HepG2 (cell line): ENCODE measurements at regions not wholly inside any gene's neighbourhood (a gene's known extent, or its start where the extent isn't known, plus 50 kb on each side); places are given as distances from the start of the nearest gene placed in this dataset.

Experiments used
- ATF7 ChIP-seq, 2 experiments: fragments of 450-650 bp in 1 of 2; sonication (generic) in 1 of 2; formaldehyde crosslinking in 1 of 2; IDR thresholded peaks; 2 replicates each; pipeline versions ENCODE4 v1.4.0 to v1.6.1; 2016 to 2020; ENCODE audit warnings: antibody characterized with exemption in 1 of 2, mild to moderate bottlenecking in 1 of 2, missing genetic modification reagents in 1 of 2
- BCL6 ChIP-seq: IDR thresholded peaks from 2 replicates; pipeline ENCODE4 v1.6.1; 2016; ENCODE audit warnings: missing genetic modification reagents, missing compliant biosample characterization
- CHD4 ChIP-seq: fragments of 200-600 bp; sonication (generic); IDR thresholded peaks from 2 replicates; pipeline ENCODE4 v1.7.0; 2017; ENCODE audit warnings: mild to moderate bottlenecking, low read length, borderline replicate concordance
- EP300 ChIP-seq, 3 experiments: sonication (generic) in 1 of 3; formaldehyde crosslinking in 1 of 3; IDR thresholded peaks; 2 replicates each; pipeline versions ENCODE4 v1.5.1 to v1.6.1; 2011 to 2020; ENCODE audit warnings: low read depth in 2 of 3, low read length in 2 of 3, borderline replicate concordance in 1 of 3, improper control_type of control experiment in 1 of 3, mild to moderate bottlenecking in 1 of 3, missing genetic modification reagents in 1 of 3, moderate library complexity in 1 of 3
- ETV5 ChIP-seq: IDR thresholded peaks from 2 replicates; pipeline ENCODE4 v1.6.1; 2018; ENCODE audit warnings: missing biosample characterization, missing genetic modification reagents, inconsistent platforms, borderline replicate concordance
- FOSL2 ChIP-seq: sonication (generic); formaldehyde crosslinking; IDR thresholded peaks from 2 replicates; pipeline ENCODE4 v1.4.0; 2020; ENCODE audit warnings: missing genetic modification reagents
- FOXP1 ChIP-seq, 2 experiments: fragments of 450-650 bp in 1 of 2; IDR thresholded peaks; 2 replicates each; pipeline ENCODE4 v1.6.1; 2017 to 2018; ENCODE audit warnings: antibody characterized with exemption in 1 of 2
- MAZ ChIP-seq, 2 experiments: sonication (generic) in 1 of 2; formaldehyde crosslinking in 1 of 2; IDR thresholded peaks; 2 replicates each; pipeline versions ENCODE4 v1.5.0 to v1.6.1; 2012 to 2020; ENCODE audit warnings: low read depth in 2 of 2, mild to moderate bottlenecking in 2 of 2, borderline replicate concordance in 1 of 2, improper control_type of control experiment in 1 of 2, low read length in 1 of 2, missing genetic modification reagents in 1 of 2, moderate library complexity in 1 of 2
- MEF2D ChIP-seq: sonication (generic); formaldehyde crosslinking; IDR thresholded peaks from 2 replicates; pipeline ENCODE4 v1.5.1; 2020; ENCODE audit warnings: mild to moderate bottlenecking, missing genetic modification reagents
- NFYB ChIP-seq: sonication (generic); formaldehyde crosslinking; IDR thresholded peaks from 2 replicates; pipeline ENCODE4 v1.4.0; 2020; ENCODE audit warnings: missing genetic modification reagents
- NRL ChIP-seq: sonication (generic); formaldehyde crosslinking; IDR thresholded peaks from 2 replicates; pipeline ENCODE4 v1.5.0; 2020; ENCODE audit warnings: missing genetic modification reagents, mild to moderate bottlenecking, moderate library complexity, borderline replicate concordance
- RNF2 ChIP-seq: fragments of 450-650 bp; conservative IDR thresholded peaks from 2 replicates; pipeline ENCODE4 v1.6.1; 2016; ENCODE audit warnings: low read depth
- TMF1 ChIP-seq: sonication (generic); formaldehyde crosslinking; IDR thresholded peaks from 2 replicates; pipeline ENCODE4 v1.8.1; 2022; ENCODE audit warnings: low read depth, missing genetic modification reagents
- TOPORS ChIP-seq: sonication (generic); formaldehyde crosslinking; IDR thresholded peaks from 2 replicates; pipeline ENCODE4 v1.8.0; 2023; ENCODE audit warnings: mild to moderate bottlenecking, missing genetic modification reagents
- ZNF451 ChIP-seq: sonication (generic); formaldehyde crosslinking; IDR thresholded peaks from 2 replicates; pipeline ENCODE4 v1.5.0; 2020; ENCODE audit warnings: mild to moderate bottlenecking, missing genetic modification reagents
- ZNF605 ChIP-seq: sonication (generic); formaldehyde crosslinking; IDR thresholded peaks from 2 replicates; pipeline ENCODE4 v1.8.0; 2022; ENCODE audit warnings: mild to moderate bottlenecking, missing genetic modification reagents
- ZNF678 ChIP-seq: sonication (generic); formaldehyde crosslinking; IDR thresholded peaks from 2 replicates; pipeline ENCODE4 v1.4.0; 2020; ENCODE audit warnings: mild to moderate bottlenecking, missing genetic modification reagents
- ZSCAN22 ChIP-seq: sonication (generic); formaldehyde crosslinking; IDR thresholded peaks from 2 replicates; pipeline ENCODE4 v1.4.0; 2020; ENCODE audit warnings: mild to moderate bottlenecking, missing genetic modification reagents
- ZSCAN30 ChIP-seq: sonication (generic); formaldehyde crosslinking; IDR thresholded peaks from 2 replicates; pipeline ENCODE4 v1.5.0; 2020; ENCODE audit warnings: mild to moderate bottlenecking, missing genetic modification reagents
- TF ChIP-seq, protein P1 (sequence below): IDR thresholded peaks from 2 replicates; pipeline ENCODE4 v1.6.1; 2012; ENCODE audit warnings: low read depth, low read length, improper control_type of control experiment
- TF ChIP-seq, protein P2 (sequence below): sonication (generic); formaldehyde crosslinking; IDR thresholded peaks from 2 replicates; pipeline ENCODE4 v1.8.0; 2022; ENCODE audit warnings: mild to moderate bottlenecking, missing genetic modification reagents, borderline replicate concordance
- TF ChIP-seq, protein P3 (sequence below): sonication (generic); formaldehyde crosslinking; IDR thresholded peaks from 2 replicates; pipeline ENCODE4 v1.4.0; 2020; ENCODE audit warnings: missing genetic modification reagents
- TF ChIP-seq, protein P4 (sequence below): sonication (generic); formaldehyde crosslinking; IDR thresholded peaks from 2 replicates; pipeline ENCODE4 v1.5.0; 2020; ENCODE audit warnings: missing genetic modification reagents

DNA sequence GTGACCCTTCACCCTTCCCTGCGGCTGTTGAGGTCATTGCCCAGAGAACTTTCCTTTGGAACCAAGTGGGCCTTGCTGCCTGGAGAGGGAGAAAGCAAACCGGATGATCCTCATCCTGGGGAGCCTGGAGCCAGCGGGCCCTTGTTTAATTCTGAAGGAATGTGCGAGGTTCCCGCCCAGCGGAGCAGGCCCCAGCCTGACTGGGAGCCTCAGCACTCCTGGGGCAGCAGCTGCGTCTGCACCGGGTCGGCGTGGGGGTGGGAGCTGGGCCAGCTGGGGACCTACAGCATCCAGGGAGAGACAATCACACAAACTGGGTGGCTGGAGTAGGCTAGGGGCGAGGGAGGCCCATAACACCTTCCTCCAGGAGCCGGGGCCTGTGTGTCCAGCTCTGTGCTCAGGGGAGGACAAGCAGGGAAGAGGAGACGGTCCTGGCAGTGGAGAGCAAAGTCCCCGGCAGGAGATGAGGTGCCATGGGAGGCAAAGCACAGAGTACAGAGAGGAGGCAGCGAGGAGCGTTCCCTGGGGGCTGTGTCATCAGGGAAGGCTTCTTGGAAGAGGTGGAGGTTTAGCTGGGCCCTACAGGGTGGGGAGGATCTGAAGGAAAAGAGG, 61.9 kb upstream of the HAAO start (continued):
- no peak for TF ChIP-seq MAZ (IDR thresholded peaks at IDR 0.05; ENCODE audit: borderline replicate concordance, low read depth, low read length)
- peak; percentile 62; the same call in 1 of the 2 replicates for TF ChIP-seq MAZ (CRISPR knock-in tag; IDR thresholded peaks at IDR 0.05; ENCODE audit: low read depth)
- TF ChIP-seq, protein P1, sequence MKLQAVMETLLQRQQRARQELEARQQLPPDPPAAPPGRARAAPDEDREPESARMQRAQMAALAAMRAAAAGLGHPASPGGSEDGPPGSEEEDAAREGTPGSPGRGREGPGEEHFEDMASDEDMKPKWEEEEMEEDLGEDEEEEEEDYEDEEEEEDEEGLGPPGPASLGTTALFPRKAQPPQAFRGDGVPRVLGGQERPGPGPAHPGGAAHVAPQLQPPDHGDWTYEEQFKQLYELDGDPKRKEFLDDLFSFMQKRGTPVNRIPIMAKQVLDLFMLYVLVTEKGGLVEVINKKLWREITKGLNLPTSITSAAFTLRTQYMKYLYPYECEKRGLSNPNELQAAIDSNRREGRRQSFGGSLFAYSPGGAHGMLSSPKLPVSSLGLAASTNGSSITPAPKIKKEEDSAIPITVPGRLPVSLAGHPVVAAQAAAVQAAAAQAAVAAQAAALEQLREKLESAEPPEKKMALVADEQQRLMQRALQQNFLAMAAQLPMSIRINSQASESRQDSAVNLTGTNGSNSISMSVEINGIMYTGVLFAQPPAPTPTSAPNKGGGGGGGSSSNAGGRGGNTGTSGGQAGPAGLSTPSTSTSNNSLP = no peak
- 0 out of 2 replicates have a peak, but pooled peaks have one; percentile 57 for TF ChIP-seq BCL6
- TF ChIP-seq TOPORS (CRISPR knock-in tag) = peak; percentile 90
- peak; percentile 78 for TF ChIP-seq ZNF605
- no peak for TF ChIP-seq FOXP1 (IDR thresholded peaks at IDR 0.05)
- TF ChIP-seq FOXP1 (CRISPR knock-in tag; IDR thresholded peaks at IDR 0.05) = no peak
- TF ChIP-seq ZNF678 = 0 out of 2 replicates have a peak, but pooled peaks have one; percentile 69
- peak; percentile 53; the same call in 1 of the 2 replicates for TF ChIP-seq ZNF451 (CRISPR knock-in tag)
- TF ChIP-seq CHD4 = no peak
- TF ChIP-seq, protein P2, sequence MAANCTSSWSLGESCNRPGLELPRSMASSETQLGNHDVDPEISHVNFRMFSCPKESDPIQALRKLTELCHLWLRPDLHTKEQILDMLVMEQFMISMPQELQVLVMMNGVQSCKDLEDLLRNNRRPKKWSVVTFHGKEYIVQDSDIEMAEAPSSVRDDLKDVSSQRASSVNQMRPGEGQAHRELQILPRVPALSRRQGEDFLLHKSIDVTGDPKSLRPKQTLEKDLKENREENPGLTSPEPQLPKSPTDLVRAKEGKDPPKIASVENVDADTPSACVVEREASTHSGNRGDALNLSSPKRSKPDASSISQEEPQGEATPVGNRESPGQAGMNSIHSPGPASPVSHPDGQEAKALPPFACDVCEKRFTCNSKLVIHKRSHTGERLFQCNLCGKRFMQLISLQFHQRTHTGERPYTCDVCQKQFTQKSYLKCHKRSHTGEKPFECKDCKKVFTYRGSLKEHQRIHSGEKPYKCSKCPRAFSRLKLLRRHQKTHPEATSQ (CRISPR knock-in tag) = peak; percentile 74; the same call in 1 of the 2 replicates
- 0 out of 2 replicates have a peak, but pooled peaks have one; percentile 46 for TF ChIP-seq TMF1 (CRISPR knock-in tag)
- peak; percentile 90; the same call in 1 of the 2 replicates for TF ChIP-seq NRL
- 0 out of 2 replicates have a peak, but pooled peaks have one; percentile 37 for TF ChIP-seq ZSCAN22 (CRISPR knock-in tag)
- no peak for TF ChIP-seq RNF2
- TF ChIP-seq, protein P3, sequence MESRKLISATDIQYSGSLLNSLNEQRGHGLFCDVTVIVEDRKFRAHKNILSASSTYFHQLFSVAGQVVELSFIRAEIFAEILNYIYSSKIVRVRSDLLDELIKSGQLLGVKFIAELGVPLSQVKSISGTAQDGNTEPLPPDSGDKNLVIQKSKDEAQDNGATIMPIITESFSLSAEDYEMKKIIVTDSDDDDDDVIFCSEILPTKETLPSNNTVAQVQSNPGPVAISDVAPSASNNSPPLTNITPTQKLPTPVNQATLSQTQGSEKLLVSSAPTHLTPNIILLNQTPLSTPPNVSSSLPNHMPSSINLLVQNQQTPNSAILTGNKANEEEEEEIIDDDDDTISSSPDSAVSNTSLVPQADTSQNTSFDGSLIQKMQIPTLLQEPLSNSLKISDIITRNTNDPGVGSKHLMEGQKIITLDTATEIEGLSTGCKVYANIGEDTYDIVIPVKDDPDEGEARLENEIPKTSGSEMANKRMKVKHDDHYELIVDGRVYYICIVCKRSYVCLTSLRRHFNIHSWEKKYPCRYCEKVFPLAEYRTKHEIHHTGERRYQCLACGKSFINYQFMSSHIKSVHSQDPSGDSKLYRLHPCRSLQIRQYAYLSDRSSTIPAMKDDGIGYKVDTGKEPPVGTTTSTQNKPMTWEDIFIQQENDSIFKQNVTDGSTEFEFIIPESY (CRISPR knock-in tag) = no peak
- no peak for TF ChIP-seq ATF7 (IDR thresholded peaks at IDR 0.05)
- TF ChIP-seq ATF7 (CRISPR knock-in tag; IDR thresholded peaks at IDR 0.05) = peak; percentile 33; the same call in 1 of the 2 replicates
- TF ChIP-seq EP300 (IDR thresholded peaks at IDR 0.05; ENCODE audit: low read depth in 2 of 2, low read length in 2 of 2) = peak in 1 of 2 experiments; percentile 49; a peak in 2 of 4 replicates
- no peak for TF ChIP-seq EP300 (CRISPR knock-in tag; IDR thresholded peaks at IDR 0.05; ENCODE audit: borderline replicate concordance)
- no peak for TF ChIP-seq NFYB (CRISPR knock-in tag)
- TF ChIP-seq ETV5 = peak; percentile 25
- TF ChIP-seq ZSCAN30 (CRISPR knock-in tag) = no peak
- TF ChIP-seq, protein P4, sequence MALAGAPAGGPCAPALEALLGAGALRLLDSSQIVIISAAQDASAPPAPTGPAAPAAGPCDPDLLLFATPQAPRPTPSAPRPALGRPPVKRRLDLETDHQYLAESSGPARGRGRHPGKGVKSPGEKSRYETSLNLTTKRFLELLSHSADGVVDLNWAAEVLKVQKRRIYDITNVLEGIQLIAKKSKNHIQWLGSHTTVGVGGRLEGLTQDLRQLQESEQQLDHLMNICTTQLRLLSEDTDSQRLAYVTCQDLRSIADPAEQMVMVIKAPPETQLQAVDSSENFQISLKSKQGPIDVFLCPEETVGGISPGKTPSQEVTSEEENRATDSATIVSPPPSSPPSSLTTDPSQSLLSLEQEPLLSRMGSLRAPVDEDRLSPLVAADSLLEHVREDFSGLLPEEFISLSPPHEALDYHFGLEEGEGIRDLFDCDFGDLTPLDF (CRISPR knock-in tag) = no peak
- peak; percentile 63; the same call in 1 of the 2 replicates for TF ChIP-seq MEF2D (CRISPR knock-in tag)
- TF ChIP-seq FOSL2 (CRISPR knock-in tag) = peak; percentile 20
